MM.1S (cell line): ENCODE measurements at regions not wholly inside any gene's neighbourhood (a gene's known extent, or its start where the extent isn't known, plus 50 kb on each side); places are given as distances from the start of the nearest gene placed in this dataset.

Experiments used
- CTCF ChIP-seq: fragments of 300-600 bp; sonication (generic); IDR thresholded peaks from 2 replicates; pipeline ENCODE4 v1.5.1; 2016; ENCODE audit warnings: antibody characterized with exemption, low read length, mixed read lengths
- EZH2 ChIP-seq: fragments of 300-600 bp; sonication (generic); optimal IDR thresholded peaks from 2 replicates; pipeline ENCODE3; 2017; ENCODE audit warnings: low read depth, mild to moderate bottlenecking, antibody characterized with exemption, low read length, mixed read lengths

- TF ChIP-seq CTCF (no peak), EZH2 (no peak)
Measured at GRCh38 chr12:127555071-127555470, 711.9 kb upstream of the TMEM132C start.
